NB4 (cell line): ENCODE measurements at regions not wholly inside any gene's neighbourhood (a gene's known extent, or its start where the extent isn't known, plus 50 kb on each side); places are given as distances from the start of the nearest gene placed in this dataset.

Experiments
- TF ChIP-seq, protein P1 (sequence below): IDR thresholded peaks from one replicate; pipeline ENCODE4 v1.5.1; 2012; ENCODE audit warnings: low read depth, low read length
- TF ChIP-seq, protein P2 (sequence below): IDR thresholded peaks from 2 replicates; pipeline ENCODE4 v1.6.1; 2011; ENCODE audit warnings: low read depth, low read length

- TF ChIP-seq, protein P1, sequence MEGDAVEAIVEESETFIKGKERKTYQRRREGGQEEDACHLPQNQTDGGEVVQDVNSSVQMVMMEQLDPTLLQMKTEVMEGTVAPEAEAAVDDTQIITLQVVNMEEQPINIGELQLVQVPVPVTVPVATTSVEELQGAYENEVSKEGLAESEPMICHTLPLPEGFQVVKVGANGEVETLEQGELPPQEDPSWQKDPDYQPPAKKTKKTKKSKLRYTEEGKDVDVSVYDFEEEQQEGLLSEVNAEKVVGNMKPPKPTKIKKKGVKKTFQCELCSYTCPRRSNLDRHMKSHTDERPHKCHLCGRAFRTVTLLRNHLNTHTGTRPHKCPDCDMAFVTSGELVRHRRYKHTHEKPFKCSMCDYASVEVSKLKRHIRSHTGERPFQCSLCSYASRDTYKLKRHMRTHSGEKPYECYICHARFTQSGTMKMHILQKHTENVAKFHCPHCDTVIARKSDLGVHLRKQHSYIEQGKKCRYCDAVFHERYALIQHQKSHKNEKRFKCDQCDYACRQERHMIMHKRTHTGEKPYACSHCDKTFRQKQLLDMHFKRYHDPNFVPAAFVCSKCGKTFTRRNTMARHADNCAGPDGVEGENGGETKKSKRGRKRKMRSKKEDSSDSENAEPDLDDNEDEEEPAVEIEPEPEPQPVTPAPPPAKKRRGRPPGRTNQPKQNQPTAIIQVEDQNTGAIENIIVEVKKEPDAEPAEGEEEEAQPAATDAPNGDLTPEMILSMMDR: no peak
- TF ChIP-seq, protein P2, sequence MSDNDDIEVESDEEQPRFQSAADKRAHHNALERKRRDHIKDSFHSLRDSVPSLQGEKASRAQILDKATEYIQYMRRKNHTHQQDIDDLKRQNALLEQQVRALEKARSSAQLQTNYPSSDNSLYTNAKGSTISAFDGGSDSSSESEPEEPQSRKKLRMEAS: no peak
These were observed 211.0 kb upstream of the ADAMTS16 start for GRCh38 chr5:4929092-4929655.
